ELF-1 (cell line): ENCODE measurements at regions not wholly inside any gene's neighbourhood (a gene's known extent, or its start where the extent isn't known, plus 50 kb on each side); places are given as distances from the start of the nearest gene placed in this dataset.
"Not testable (repeated sequence)": the region's sequence is repeated elsewhere in the genome, so short reads cannot be mapped to it uniquely, and the experiment has no call there.

ENCODE experiments used
- DNase-seq: peaks from one replicate; pipeline ENCODE4 v3.0.0-alpha.2; 2016; ENCODE audit warnings: low read depth, low spot score

DNA sequence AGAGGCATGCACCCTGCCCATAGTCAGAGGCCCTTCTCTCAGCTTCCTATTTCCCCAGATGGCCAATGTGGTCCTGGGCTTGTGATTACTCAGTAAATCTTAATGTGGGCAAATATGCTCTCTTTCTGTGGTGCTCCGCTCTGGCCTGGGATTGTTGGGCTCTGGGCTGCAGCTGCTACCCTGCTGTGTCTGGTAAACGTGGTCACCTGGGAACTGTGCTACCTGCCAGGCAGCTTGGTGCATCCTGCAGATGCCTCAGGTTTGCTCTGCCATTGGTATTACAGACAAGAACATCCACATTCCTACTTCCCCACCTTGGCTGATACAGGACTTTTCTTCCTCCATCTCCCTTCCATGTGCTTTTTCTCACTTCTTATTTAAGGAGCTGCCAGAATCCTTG lies 611.5 kb upstream of the IMPG1 start:
- DNase-seq: no peak

GRCh38 chr6:76682842-76683241 lies 610.4 kb upstream of the IMPG1 start:
- no peak for DNase-seq

DNA sequence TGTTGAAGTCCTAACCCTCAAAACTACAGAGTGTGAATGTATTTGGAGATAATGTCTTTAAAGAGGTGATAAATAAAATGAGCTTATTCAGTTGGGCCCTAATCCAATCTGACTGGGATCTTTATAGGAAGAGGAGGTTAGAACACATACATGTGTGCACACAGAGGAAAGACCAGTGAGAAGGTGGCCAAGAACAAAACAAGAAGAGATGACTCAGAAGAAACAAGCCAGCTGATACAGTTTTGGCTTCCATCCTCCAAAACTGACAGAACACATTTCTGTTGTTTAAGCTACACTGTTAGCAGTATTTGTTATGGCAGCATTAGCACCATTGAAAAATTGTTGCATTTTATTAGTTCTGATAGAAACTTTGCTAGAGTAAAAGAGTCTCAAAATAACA lies 609.3 kb upstream of the IMPG1 start:
- no peak for DNase-seq

DNA sequence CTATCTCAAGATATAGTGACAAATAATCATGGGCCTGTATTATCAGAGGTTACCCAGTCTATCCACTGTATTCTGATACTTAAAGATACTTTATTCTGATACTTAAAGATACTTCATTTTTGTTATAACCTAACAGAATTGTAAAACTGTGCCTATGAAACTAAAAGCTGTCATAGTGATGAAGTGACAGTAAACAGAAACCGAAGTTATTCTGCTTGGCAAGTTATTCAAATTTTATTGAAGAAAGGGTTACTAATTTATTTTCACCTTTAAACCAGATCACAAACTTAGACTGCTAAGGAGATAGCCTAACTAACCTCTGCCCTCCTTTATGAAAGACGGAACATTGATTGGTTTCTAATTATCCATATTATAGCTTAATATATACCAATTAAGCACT lies 604.6 kb upstream of the IMPG1 start:
- DNase-seq: no peak

- DNase-seq: no peak
Observed at GRCh38 chr6:76671751-76672150, 599.3 kb upstream of the IMPG1 start.

DNA sequence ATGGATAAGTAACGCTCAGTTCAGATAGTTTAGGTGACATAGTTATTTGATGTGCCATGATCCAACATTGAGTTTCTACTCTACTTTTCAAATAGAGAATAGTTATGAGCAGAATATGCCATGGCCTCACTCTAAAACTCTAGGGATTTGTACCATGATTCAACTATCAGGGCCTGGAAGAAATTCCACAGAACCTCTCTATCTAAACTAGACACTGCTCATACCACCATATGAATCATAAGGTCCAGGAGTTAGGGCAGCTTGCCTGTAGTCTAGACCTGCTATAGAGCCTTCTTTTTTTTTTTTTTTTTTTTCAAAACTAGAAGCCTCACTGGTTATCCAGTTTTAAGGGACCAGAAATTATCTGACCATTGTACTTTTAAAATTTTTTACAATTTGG lies 571.8 kb upstream of the IMPG1 start:
- no peak for DNase-seq

DNA sequence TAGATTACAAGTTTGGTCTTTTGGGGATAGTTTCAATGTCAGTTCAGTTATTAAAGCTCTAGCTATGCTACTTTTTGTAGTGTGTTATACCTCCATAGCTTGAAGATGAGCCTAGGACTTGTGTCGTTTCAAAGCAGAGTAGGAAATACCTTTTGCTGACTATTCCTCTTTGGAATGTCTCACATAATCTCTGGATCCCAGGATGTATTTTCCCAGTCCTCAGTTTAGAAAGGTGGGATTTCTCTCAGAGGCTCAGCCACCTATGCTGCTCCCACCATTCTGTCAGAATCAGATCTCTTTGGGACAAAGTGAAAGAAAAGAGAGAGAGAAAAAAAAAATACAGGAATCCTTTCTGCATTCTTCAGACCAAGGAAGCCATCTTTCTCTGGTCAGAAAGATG lies 567.5 kb upstream of the IMPG1 start:
- DNase-seq: peak; percentile 5

DNA sequence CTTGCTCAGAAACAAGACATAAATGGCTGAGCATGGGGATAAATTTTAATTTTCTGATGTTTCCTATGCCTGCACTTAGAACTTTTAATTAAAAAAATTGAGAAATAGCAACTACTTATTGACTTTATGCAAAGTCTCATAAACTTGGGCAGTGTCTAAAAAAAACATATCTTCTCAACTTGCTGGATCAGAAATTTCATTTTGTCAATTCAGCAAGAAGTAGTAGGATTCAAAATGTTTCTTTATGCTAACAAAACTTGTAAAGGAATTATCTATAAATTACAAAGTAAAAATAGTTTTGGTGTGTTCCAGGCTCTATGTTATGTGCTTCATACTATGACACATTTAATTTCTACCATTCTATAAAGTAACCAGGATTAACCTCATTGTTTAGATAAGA lies 562.2 kb upstream of the IMPG1 start:
- DNase-seq: no peak

DNA sequence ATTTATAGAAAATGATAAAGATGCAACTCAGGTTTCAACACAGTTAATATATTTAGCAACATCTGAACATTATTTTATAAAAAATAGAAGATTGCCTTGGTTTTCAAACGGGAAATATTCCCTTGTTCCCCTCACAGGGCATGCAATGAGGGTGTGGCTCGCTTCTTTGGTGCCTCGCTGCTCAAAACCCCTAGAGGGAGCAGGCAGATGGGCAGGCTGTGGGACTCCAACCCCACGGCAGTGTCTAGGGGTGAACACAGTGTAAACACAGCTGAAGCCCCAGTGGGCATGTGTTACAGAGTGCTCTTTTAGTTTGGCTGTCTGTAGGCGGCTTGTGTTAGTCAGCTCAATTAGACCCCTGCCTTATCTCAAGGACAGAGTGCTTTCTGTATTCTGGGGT lies 560.8 kb upstream of the IMPG1 start:
- peak; percentile 44 for DNase-seq

- DNase-seq: peak; percentile 9
Observed at GRCh38 chr6:76631622-76632021, 559.2 kb upstream of the IMPG1 start.

DNA sequence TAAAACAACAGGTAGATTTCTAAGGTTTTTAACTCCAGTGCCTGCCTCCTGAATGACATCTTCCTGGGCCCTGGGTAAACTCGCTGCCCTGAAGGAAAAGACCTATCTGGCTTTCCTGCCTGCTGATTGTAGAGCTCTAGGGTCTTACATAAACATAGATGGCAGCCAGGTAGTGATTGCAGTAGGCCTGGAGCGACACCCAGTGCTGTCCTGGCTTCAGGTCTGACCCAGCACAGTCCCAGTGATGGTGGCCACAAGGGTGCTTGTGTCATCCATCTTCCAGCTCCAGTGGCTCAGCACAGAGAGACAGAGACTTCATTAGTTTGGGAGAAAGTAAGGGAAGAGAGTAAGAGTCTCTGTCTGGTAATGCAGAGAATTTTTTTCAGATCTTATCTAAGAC lies 542.9 kb upstream of the IMPG1 start:
- DNase-seq: peak; percentile 9

GRCh38 chr6:76612954-76613353 lies 540.5 kb upstream of the IMPG1 start:
- no peak for DNase-seq

GRCh38 chr6:76609160-76609559 lies 536.7 kb upstream of the IMPG1 start:
- no peak for DNase-seq

- DNase-seq: no peak
Observed at GRCh38 chr6:76594109-76594508, 521.6 kb upstream of the IMPG1 start.

DNA sequence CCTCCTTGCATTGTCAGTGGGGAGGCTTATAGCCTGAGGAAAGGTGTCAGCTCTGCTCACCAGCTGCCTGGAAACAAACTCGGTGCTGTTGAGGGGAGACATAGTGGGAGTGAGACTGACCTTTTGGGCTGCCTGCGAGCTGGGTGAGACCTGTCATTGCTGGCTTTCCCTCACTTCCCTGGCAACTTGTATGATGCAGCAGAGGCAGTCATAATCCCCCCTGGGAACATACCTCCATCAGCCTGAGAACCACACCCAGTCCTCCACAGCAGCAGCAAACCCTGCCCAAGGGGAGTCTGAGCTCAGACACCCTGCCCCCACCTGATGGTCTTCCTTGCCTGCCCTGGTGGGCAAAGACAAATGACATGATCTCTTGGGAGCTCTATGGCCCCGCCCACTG lies 521.2 kb upstream of the IMPG1 start:
- DNase-seq: no peak

DNA sequence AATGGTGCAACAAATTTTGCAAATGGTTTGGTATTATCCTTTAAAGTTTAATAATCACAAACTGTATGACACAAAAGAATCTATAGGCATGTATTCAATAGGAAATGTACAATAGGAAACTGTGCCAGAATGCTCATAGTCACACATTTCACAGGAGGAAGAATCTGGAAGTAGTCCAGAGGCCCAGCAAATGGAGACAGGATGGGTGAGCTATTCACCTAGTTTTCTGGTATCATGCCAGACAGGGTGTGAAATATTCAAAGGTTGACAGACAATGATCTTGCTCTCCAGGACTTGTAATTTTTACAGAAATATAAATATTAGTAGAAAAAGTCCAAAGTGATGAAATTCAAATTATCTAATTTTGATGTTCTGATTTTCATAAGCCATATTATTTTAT lies 520.1 kb upstream of the IMPG1 start:
- DNase-seq: no peak

GRCh38 chr6:76587271-76587670 lies 514.8 kb upstream of the IMPG1 start:
- no peak for DNase-seq

DNA sequence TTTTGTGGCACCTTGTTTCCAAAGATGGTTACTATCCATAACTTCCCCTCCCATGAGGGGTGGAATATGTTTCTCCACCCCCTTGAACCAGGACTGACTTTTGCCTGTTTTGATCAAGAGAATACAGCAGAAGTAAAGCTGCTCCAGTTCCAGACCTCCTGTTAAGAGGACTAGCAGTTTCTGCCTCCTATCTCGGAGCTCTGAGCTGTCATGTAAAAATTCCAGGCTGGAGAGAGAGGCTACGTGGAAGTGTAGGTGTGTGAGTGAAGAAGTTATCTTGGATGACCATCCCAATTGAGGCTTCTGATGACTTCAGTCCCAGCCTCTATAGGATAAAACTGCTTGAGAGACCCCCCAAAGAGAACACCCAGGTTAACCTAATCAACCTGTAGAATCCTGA lies 511.7 kb upstream of the IMPG1 start:
- no peak for DNase-seq

DNA sequence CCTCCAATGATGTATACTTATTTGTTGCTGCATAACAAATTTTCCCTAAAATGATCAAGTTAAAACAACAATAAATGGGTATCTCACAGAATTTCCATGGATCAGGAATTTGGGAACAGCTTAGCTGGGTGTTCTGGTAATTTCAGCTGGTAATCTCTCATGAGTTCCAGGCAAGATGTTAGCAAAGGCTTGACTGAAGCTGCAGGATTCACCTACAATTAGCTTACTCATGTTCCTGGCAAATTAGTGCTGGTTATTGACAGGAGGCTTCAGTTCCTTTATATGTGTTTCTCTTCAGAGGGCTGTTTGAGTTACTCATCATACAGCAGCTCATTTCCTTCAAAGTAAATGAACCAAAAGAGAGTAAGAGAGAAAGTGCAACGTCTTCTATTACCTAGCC lies 506.3 kb upstream of the IMPG1 start:
- no peak for DNase-seq

- no peak for DNase-seq
Observed at GRCh38 chr6:76574746-76575145, 502.3 kb upstream of the IMPG1 start.

GRCh38 chr6:76565932-76566331 lies 493.5 kb upstream of the IMPG1 start:
- no peak for DNase-seq

DNA sequence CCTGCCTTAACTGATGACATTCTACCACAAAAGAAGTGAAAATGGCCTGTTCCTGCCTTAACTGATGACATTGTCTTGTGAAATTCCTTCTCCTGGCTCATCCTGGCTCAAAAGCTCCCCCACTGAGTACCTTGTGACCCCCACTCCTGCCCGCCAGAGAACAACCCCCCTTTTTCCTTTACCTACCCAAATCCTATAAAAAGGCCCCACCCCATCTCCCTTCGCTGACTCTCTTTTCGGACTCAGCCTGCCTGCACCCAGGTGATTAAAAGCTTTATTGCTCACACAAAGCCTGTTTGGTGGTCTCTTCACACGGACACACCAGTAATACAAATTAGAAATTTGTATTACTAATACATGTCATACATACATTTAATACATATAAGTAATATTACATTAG lies 489.9 kb upstream of the IMPG1 start:
- not testable (repeated sequence) for DNase-seq

DNA sequence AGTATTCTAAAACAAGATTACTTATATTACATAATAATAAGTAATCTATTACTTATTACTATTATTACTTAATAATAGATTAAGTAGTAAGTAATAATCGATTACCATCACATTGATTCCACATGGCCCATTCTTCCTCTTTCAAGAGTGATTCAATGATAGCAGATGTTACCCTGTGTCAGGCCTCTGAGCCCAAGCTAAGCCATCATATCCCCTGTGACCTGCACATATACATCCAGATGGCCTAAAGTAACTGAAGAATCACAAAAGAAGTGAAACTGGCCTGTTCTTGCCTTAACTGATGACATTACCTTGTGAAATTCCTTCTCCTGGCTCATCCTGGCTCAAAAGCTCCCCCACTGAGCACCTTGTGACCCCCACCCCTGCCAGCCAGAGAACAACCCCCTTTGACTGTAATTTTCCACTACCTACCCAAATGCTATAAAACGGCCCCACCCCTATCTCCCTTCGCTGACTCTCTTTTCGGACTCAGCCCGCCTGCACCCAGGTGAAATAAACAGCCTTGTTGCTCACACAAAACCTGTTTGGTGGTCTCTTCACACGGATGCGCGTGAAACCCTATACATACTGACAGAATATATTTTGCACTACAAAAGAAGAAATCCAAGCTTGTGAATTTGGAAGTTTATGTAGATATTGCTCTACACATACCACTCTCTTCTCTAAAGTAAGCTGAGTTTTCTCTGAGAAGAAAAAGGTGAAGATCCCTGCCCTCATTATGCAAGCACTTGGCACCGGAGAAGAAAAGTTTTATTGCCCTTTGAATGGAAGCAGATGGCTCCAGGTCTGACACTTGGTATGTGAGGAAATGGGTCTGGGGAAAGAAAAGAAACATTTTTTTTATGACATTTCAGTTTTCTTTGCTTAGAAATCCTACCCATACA lies 488.6 kb upstream of the IMPG1 start:
- DNase-seq: peak; percentile 48

- no peak for DNase-seq
Observed at GRCh38 chr6:76553256-76553655, 480.8 kb upstream of the IMPG1 start.
